Islet of Langerhans (tissue), 1 donor: ENCODE measurements at regions not wholly inside any gene's neighbourhood (a gene's known extent, or its start where the extent isn't known, plus 50 kb on each side); places are given as distances from the start of the nearest gene placed in this dataset.
A peak's percentile ranks its signal among the peaks of the same experiment; 100 is the strongest.
"Not testable (repeated sequence)": the region's sequence is repeated elsewhere in the genome, so short reads cannot be mapped to it uniquely, and the experiment has no call there.

Source experiments
- FAIRE-seq: peaks from one replicate; lab custom pipeline; 2011; peaks lifted over from hg19 to GRCh38; lab: Jason Lieb, UNC

- no peak for FAIRE-seq
These were observed 109.0 kb upstream of the SP4 start for GRCh38 chr7:21318916-21319270.

GRCh38 chr7:21326241-21326640, 101.6 kb upstream of the SP4 start:
- FAIRE-seq = peak; percentile 56

GRCh38 chr7:21326921-21327320, 101.0 kb upstream of the SP4 start:
- FAIRE-seq = no peak

GRCh38 chr7:21327422-21328409, 100.2 kb upstream of the SP4 start:
- FAIRE-seq = no peak

- FAIRE-seq = no peak
These were observed 97.3 kb upstream of the SP4 start for GRCh38 chr7:21330462-21331178.

GRCh38 chr7:21334906-21335305, 93.0 kb upstream of the SP4 start:
- no peak for FAIRE-seq

GRCh38 chr7:21336743-21337142, 91.1 kb upstream of the SP4 start:
- no peak for FAIRE-seq

GRCh38 chr7:21338728-21339164, 89.1 kb upstream of the SP4 start:
- FAIRE-seq = no peak

GRCh38 chr7:21344900-21345299, 83.0 kb upstream of the SP4 start:
- FAIRE-seq = not testable (repeated sequence)

GRCh38 chr7:21345361-21345760, 82.5 kb upstream of the SP4 start:
- FAIRE-seq = no peak

- no peak for FAIRE-seq
These were observed 81.6 kb upstream of the SP4 start for GRCh38 chr7:21346297-21346696.

- no peak for FAIRE-seq
These were observed 75.1 kb upstream of the SP4 start for GRCh38 chr7:21352540-21353387.

GRCh38 chr7:21353388-21353780, 74.5 kb upstream of the SP4 start:
- no peak for FAIRE-seq

GRCh38 chr7:21354284-21354683, 73.6 kb upstream of the SP4 start:
- no peak for FAIRE-seq

- FAIRE-seq = no peak
These were observed 72.4 kb upstream of the SP4 start for GRCh38 chr7:21355406-21355874.

- FAIRE-seq = no peak
These were observed 71.3 kb upstream of the SP4 start for GRCh38 chr7:21356616-21357015.

GRCh38 chr7:21357151-21358097, 70.5 kb upstream of the SP4 start:
- no peak for FAIRE-seq

GRCh38 chr7:21358648-21359047, 69.2 kb upstream of the SP4 start:
- no peak for FAIRE-seq

- no peak for FAIRE-seq
These were observed 68.7 kb upstream of the SP4 start for GRCh38 chr7:21359163-21359562.

GRCh38 chr7:21361413-21362125, 66.3 kb upstream of the SP4 start:
- FAIRE-seq = no peak
